NCI-H1417 (cell line): ENCODE measurements at regions not wholly inside any gene's neighbourhood (a gene's known extent, or its start where the extent isn't known, plus 50 kb on each side); places are given as distances from the start of the nearest gene placed in this dataset.

Source experiments
- DNase-seq, 3 experiments: peaks; one replicate each; lab custom pipeline; 2025; lab: John Stamatoyannopoulos, UW

- no peak for DNase-seq
Measured at GRCh38 chr9:115733318-115734110, 420.1 kb upstream of the PAPPA start.

GRCh38 chr9:115739096-115739875, 414.3 kb upstream of the PAPPA start:
- no peak for DNase-seq

- peak in 1 of 3 experiments; percentile 16 for DNase-seq
Measured at GRCh38 chr9:115740986-115741385, 412.6 kb upstream of the PAPPA start.

GRCh38 chr9:115743709-115744605, 409.6 kb upstream of the PAPPA start:
- DNase-seq = no peak

GRCh38 chr9:115746496-115746895, 407.1 kb upstream of the PAPPA start:
- DNase-seq = no peak

GRCh38 chr9:115747731-115748130, 405.9 kb upstream of the PAPPA start:
- no peak for DNase-seq

- DNase-seq = no peak
Measured at GRCh38 chr9:115756736-115757135, 396.9 kb upstream of the PAPPA start.

GRCh38 chr9:115757461-115757860, 396.1 kb upstream of the PAPPA start:
- DNase-seq = peak in 1 of 3 experiments; percentile 13

GRCh38 chr9:115758441-115758840, 395.1 kb upstream of the PAPPA start:
- no peak for DNase-seq

GRCh38 chr9:115759426-115759825, 394.2 kb upstream of the PAPPA start:
- DNase-seq = no peak

GRCh38 chr9:115764645-115765044, 388.9 kb upstream of the PAPPA start:
- DNase-seq = no peak

GRCh38 chr9:115765060-115765459, 388.5 kb upstream of the PAPPA start:
- DNase-seq = no peak

- no peak for DNase-seq
Measured at GRCh38 chr9:115766370-115766955, 387.1 kb upstream of the PAPPA start.

- no peak for DNase-seq
Measured at GRCh38 chr9:115770521-115770920, 383.1 kb upstream of the PAPPA start.

- no peak for DNase-seq
Measured at GRCh38 chr9:115775659-115776058, 377.9 kb upstream of the PAPPA start.

- DNase-seq = no peak
Measured at GRCh38 chr9:115777610-115778009, 376.0 kb upstream of the PAPPA start.

- DNase-seq = peak in 2 of 3 experiments; percentile 9 to 42
Measured at GRCh38 chr9:115781070-115781736, 372.4 kb upstream of the PAPPA start.

GRCh38 chr9:115786321-115786720, 367.3 kb upstream of the PAPPA start:
- peak in 1 of 3 experiments; percentile 20 for DNase-seq

- DNase-seq = no peak
Measured at GRCh38 chr9:115790520-115790919, 363.1 kb upstream of the PAPPA start.

GRCh38 chr9:115794921-115795475, 358.6 kb upstream of the PAPPA start:
- DNase-seq = no peak

GRCh38 chr9:115799734-115800133, 353.9 kb upstream of the PAPPA start:
- DNase-seq = peak in 2 of 3 experiments; percentile 5 to 33
